ENCODE measurements at regions not wholly inside any gene's neighbourhood (a gene's known extent, or its start where the extent isn't known, plus 50 kb on each side); places are given as distances from the start of the nearest gene placed in this dataset.

DNA sequence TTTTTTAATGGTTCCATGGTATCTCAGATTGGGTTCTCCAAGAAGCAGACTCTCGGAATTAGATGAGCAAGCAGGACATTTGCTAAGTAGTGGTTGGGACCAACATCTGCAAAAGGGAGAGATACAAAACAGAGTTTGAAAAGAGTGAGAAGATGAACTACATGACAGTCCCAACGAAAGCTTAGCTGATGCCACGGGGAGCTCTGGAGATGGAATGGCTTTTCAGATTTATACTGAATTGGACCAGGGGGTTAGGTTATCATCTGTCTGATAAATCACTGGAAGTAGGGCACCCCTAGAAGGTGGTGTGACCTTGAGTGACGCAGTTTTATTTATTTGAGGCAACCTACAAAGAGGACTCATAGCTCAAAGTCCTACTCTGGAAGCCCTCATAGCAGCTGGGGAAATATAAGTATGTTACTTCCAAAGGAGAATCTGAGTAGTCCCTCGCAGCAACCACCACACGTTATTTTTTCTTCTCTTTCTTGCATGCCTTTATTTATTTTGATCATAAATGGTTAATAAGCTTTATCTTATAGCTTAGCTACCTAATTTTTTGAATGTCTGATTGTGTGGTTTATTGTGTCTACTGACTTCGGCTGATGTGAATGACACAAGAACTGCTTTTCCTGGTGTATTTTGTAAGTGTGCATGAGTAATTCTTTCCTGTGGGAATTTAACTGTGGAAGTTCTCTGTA is 815.4 kb downstream of the SQOR start:
- no peak for DNase-seq

DNA sequence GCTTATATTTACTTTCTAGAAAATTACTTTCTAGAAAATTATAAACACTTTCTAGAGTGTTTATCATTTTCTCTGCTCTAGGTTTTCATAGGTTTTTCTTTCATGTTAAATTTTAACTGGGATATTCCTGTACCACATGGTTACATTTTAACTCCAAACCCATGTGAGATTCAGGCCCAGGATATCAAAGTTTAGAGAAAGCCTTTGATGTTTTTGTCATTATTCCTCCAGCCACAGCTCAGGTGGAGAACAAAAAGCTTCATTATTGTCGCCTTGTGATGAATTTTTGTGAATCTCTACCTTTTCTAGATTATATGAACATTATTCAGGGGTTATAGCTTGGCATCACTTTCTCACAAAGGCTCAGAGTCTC is 816.0 kb downstream of the SQOR start:
- no peak for DNase-seq

DNA sequence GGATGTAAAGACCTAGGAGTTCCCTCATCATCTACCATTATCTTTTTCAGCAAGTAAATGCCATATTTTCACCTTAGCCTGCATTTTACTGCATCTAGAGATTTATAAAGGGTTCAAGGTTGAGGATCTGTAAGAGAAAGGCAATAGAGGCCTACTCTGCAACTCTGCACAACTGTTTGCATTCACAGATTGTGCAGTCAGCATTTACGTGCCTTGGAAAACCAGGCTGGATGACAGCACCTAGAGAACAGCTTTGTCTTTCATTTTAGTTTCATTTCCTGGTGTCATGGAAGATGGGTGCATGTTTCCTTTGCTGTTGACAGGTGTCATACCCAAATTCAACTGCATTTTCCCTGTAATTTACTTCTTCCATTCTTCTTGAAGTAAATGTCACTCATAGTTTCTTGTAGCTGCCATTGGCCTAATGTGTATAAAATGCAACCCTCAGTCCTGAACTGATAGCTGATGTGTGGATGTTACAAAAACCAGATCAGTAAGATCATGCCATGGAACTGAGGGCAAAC is 817.5 kb downstream of the SQOR start:
- no peak for DNase-seq

DNA sequence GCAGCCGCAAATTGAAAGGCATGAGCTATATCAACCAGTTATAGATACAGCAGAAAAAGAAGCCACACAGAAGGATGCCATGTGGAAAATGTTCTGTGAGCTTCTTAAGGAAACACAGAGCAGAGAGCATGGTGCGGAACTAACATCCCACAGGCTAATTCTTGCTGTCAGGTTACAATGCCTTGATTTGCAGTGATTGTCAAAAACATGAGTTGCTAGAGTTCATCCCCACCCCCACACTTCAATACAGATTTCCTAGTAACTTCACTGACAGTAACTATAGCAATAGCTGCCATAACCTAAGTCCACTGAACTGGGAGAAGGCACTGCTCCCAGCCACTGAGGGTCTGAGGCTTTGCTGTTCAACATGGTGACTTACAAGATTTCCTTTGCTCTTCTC is 821.6 kb downstream of the SQOR start:
- DNase-seq: no peak

DNA sequence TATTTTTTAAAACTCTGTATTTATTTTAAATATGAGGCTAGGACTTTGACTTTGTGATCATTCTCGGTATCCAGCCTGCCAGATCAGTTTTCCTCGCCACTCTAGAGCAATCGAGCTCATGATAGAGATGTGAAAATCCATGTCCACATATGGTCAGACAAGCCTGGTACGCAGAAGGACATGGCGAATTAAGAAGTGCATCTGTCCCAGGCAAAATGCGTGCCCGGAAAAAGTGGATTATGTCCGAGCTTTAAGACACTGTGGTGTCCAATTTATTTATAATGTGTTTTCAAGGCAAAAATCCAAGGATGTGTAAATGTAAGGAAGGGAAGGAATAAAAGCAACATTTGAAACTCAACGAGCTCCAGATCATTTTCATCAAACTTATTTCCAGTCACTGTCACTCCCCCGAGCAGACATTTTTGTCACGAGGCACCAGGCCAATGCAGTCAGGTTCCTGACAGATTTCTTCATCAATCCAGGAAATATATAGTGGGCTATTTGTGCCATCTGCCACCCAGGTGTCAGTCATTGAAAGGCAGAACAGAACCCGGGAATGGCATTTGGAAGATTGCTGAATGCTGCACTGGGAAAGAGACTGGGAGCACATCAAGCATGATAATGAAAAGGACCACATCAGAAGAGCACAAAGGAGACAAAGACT is 825.7 kb downstream of the SQOR start:
- no peak for DNase-seq

- no peak for DNase-seq
These were observed 826.6 kb downstream of the SQOR start for GRCh38 chr15:46461416-46461815.

DNA sequence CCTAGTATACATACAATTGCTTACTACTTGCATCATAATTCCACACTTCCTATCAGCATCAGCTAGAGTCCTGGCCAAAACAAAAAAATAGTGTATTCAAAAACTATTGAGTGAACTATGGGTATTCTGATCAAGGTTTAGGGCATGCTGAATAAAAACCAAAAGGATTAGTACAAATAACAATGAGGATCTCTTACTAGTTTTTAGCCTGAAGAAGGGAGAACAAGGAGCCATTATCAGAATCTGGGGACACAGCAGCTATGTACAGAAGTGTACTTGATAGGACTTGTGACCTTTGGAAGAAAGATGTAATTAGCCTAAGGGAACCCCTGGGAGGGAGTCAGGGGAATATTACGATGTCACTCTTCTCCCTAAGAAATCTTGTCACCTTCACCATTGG is 832.2 kb downstream of the SQOR start:
- no peak for DNase-seq

DNA sequence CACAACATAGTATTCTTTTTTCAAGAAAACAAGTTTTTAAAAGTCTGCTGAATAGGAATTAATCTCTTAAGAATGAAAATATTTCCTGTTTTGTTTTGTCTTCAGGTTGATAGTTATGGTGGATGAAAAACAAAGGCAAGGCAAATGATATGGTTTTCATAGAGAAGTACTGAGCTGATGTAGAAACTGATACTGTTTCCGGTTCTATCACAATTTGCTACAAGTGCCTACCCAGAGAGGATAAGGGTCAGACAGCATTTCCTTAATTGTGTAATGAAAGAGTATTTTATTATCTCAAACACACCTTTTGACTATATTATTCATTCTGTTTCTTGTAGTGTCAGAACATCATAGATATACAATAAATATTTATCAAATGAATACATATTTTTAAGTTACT is 836.3 kb downstream of the SQOR start:
- DNase-seq: no peak

- no peak for DNase-seq
These were observed 854.4 kb downstream of the SQOR start for GRCh38 chr15:46489276-46489675.

DNA sequence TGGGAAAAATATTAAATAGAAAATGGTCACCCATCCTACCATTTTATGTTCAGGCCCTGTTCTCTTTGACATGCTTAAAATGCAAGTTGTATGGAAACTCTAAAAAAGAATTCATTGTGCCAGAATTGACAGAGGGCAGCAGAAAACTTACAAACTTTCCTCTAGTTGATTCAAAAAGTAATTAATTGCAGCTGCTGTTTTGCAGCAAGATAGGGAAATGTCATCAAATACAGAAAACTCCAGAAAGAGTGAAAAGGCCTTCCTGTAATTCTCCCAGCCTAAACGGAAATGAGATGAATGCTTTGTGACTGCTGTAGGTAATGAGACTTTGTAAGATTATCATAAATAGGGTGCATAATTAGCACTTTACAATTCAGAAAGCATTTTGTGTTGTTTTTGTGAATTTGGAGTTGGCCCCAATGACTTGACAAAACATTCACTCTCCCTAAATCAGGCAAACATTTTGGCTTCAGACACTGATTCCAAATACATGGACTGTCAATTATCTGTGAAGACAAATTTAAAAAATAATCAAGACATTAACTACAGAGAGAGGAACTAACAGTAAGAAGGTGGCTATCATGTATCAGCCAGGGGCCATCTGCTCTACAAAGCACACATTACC is 861.8 kb downstream of the SQOR start:
- no peak for DNase-seq

GRCh38 chr15:46502667-46503066 is 867.8 kb downstream of the SQOR start:
- DNase-seq: no peak

GRCh38 chr15:46518381-46518780 is 883.6 kb downstream of the SQOR start:
- no peak for DNase-seq

GRCh38 chr15:46523701-46524100 is 888.9 kb downstream of the SQOR start:
- DNase-seq: no peak

GRCh38 chr15:46525984-46526725 is 891.3 kb downstream of the SQOR start:
- DNase-seq: no peak

GRCh38 chr15:46526726-46527110 is 891.9 kb downstream of the SQOR start:
- DNase-seq: no peak

GRCh38 chr15:46543626-46544025 is 908.8 kb downstream of the SQOR start:
- DNase-seq: no peak

GRCh38 chr15:46548989-46549388 is 914.2 kb downstream of the SQOR start:
- no peak for DNase-seq

DNA sequence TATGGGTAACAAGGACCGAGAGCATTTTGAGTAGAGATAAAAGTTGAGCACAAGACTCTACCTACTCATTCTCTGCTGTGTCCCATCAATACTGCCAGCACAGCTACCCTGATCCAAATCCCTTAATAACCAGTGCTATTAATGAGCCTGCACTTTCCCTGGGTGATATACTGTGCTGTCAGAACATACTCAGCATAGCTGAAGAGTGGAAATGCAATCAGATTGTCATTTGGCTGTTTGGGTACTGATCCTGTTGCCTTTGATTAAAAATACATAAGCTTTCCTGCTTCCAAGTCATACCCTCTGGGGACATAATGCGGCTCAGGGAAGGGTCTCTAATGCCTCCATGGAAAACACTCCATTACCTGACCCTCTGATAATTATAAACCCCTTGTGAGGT is 917.5 kb downstream of the SQOR start:
- no peak for DNase-seq

GRCh38 chr15:46555547-46555946 is 920.7 kb downstream of the SQOR start:
- no peak for DNase-seq

GRCh38 chr15:46556010-46556409 is 921.2 kb downstream of the SQOR start:
- no peak for DNase-seq

GRCh38 chr15:46556559-46557379 is 921.9 kb downstream of the SQOR start:
- DNase-seq: no peak

DNA sequence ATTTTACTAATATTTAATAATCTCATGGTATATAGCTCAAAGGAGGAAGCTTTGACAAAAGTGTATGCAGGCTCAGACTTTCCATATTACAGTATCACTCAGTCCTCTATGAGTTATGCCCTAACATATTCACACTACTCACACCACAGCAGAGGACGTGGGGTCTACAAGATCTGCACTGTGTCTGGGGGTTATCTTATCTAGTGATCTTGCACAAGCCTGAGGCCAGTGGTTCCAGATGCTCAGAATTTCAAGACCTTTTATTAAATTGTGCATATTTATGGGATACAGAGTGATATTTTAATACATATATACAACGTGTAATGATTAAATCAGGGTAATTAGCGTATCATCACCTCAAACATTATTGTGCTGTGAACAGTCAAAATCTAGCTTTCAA is 933.1 kb downstream of the SQOR start:
- no peak for DNase-seq

DNA sequence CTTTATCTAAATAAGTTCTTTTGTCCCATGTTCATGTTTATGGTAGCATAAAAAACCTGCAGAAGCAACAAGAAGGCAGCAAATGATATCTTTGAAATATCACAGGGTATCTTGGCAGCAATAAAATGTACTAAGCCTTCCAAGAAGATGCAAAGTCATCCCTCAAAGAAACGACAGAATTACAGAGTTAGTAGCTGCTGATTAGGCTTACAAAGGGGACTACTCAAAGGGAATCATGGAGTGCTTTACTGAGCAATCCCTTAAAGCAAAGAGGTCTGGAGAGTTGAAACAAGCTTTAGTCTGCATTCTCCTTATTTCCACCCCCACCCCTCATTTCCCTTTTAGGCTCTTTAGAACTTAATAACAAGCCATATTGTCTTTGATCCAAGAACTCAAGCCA is 935.0 kb downstream of the SQOR start:
- DNase-seq: no peak

All from suppressor macrophage treated with lipopolysaccharide for 4 hours (primary cell).